SK-N-SH (cell line): ENCODE measurements at regions not wholly inside any gene's neighbourhood (a gene's known extent, or its start where the extent isn't known, plus 50 kb on each side); places are given as distances from the start of the nearest gene placed in this dataset.

Experiments used
- EP300 ChIP-seq, 2 experiments: IDR thresholded peaks; 2 replicates each; pipeline versions ENCODE4 v1.4.0 to v1.6.1; 2012; ENCODE audit warnings: borderline replicate concordance in 1 of 2, low read depth in 1 of 2, low read length in 1 of 2
- EZH2phosphoT487 ChIP-seq: fragments of 200-600 bp; sonication (generic); IDR thresholded peaks from 2 replicates; pipeline ENCODE4 v1.6.1; 2017; ENCODE audit warnings: low read depth, mixed run types, mild to moderate bottlenecking, antibody characterized with exemption, moderate library complexity, borderline replicate concordance
- MXI1 ChIP-seq: IDR thresholded peaks from 2 replicates; pipeline ENCODE4 v1.6.1; 2012; ENCODE audit warnings: mild to moderate bottlenecking, low read depth, low read length, improper control_type of control experiment
- NFIC ChIP-seq: IDR thresholded peaks from 2 replicates; pipeline ENCODE4 v1.4.0; 2012; ENCODE audit warnings: borderline replicate concordance
- POLR2AphosphoS5 ChIP-seq: IDR thresholded peaks from 2 replicates; pipeline ENCODE4 v1.6.1; 2012; ENCODE audit warnings: low read depth, low read length
- YY1 ChIP-seq: IDR thresholded peaks from 2 replicates; pipeline ENCODE4 v1.4.0; 2012; ENCODE audit warnings: low read depth, mild to moderate bottlenecking
- TF ChIP-seq, protein P1 (sequence below): fragments of 200-600 bp; sonication (generic); IDR thresholded peaks from 2 replicates; pipeline ENCODE4 v1.6.1; 2017; ENCODE audit warnings: antibody characterized with exemption, mild to moderate bottlenecking, moderate library complexity
- TF ChIP-seq, protein P2 (sequence below): IDR thresholded peaks from 2 replicates; pipeline ENCODE4 v1.6.1; 2012; ENCODE audit warnings: mild to moderate bottlenecking, low read depth, low read length, moderate library complexity

DNA sequence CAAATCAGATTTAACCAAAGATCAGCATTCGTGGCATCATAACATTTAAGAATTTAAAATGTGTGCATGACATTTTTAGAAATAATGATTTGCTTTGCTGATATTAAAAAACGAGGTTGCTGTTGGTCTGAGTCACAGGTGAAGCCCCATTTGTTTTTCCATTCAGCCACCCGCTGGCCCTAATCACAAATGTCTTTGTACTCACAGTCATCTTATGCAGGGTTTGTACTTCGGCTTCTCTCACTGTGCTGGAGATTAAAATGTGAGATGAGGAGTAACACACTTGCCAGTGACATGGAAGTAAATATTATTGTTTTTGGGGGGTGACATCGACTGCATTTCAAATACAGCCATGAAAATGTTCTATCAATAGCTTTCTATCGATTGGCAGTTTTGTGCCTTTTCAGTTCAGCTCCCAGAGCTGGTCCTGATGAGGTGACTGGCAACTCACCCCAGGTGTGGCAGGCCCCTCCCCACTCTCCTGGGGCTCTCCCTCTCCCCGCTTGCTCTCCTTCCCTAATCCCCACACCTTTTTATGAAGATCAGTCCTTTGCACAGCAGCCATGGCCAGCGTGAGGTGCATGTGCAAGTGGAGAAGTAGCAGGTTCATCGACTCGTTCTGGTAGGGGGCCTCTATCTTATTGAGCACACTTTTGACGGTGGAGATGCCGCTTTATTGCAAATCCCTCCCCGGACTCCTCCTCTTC, 58.8 kb upstream of the FUCA2 start:
- no peak for TF ChIP-seq YY1
- no peak for TF ChIP-seq MXI1
- TF ChIP-seq NFIC = no peak
- TF ChIP-seq, protein P1, sequence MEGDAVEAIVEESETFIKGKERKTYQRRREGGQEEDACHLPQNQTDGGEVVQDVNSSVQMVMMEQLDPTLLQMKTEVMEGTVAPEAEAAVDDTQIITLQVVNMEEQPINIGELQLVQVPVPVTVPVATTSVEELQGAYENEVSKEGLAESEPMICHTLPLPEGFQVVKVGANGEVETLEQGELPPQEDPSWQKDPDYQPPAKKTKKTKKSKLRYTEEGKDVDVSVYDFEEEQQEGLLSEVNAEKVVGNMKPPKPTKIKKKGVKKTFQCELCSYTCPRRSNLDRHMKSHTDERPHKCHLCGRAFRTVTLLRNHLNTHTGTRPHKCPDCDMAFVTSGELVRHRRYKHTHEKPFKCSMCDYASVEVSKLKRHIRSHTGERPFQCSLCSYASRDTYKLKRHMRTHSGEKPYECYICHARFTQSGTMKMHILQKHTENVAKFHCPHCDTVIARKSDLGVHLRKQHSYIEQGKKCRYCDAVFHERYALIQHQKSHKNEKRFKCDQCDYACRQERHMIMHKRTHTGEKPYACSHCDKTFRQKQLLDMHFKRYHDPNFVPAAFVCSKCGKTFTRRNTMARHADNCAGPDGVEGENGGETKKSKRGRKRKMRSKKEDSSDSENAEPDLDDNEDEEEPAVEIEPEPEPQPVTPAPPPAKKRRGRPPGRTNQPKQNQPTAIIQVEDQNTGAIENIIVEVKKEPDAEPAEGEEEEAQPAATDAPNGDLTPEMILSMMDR = no peak
- TF ChIP-seq, protein P2, sequence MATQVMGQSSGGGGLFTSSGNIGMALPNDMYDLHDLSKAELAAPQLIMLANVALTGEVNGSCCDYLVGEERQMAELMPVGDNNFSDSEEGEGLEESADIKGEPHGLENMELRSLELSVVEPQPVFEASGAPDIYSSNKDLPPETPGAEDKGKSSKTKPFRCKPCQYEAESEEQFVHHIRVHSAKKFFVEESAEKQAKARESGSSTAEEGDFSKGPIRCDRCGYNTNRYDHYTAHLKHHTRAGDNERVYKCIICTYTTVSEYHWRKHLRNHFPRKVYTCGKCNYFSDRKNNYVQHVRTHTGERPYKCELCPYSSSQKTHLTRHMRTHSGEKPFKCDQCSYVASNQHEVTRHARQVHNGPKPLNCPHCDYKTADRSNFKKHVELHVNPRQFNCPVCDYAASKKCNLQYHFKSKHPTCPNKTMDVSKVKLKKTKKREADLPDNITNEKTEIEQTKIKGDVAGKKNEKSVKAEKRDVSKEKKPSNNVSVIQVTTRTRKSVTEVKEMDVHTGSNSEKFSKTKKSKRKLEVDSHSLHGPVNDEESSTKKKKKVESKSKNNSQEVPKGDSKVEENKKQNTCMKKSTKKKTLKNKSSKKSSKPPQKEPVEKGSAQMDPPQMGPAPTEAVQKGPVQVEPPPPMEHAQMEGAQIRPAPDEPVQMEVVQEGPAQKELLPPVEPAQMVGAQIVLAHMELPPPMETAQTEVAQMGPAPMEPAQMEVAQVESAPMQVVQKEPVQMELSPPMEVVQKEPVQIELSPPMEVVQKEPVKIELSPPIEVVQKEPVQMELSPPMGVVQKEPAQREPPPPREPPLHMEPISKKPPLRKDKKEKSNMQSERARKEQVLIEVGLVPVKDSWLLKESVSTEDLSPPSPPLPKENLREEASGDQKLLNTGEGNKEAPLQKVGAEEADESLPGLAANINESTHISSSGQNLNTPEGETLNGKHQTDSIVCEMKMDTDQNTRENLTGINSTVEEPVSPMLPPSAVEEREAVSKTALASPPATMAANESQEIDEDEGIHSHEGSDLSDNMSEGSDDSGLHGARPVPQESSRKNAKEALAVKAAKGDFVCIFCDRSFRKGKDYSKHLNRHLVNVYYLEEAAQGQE = no peak
- no peak for TF ChIP-seq POLR2AphosphoS5
- TF ChIP-seq EP300 (IDR thresholded peaks at IDR 0.05; ENCODE audit: borderline replicate concordance in 1 of 2, low read depth in 1 of 2, low read length in 1 of 2) = no peak
- no peak for TF ChIP-seq EZH2phosphoT487
